ENCODE measurements at regions not wholly inside any gene's neighbourhood (a gene's known extent, or its start where the extent isn't known, plus 50 kb on each side); places are given as distances from the start of the nearest gene placed in this dataset.

- no peak overlapping the region for H3K27ac ChIP-seq
- intact Hi-C loops (cut with DNase I): no loop called here
- H3K36me3 ChIP-seq: no peaks in the 10 kb centered on the region
- no peaks in the 10 kb centered on the region for H3K27me3 ChIP-seq
- H3K4me3 ChIP-seq: no peak overlapping the region
- H3K4me1 ChIP-seq: no peaks in the 10 kb centered on the region
- H3K9me3 ChIP-seq: no peaks in the 10 kb centered on the region
- no peak for DNase-seq (ENCODE audit: extremely low spot score in 2 of 2)
- TF ChIP-seq CTCF (IDR thresholded peaks at IDR 0.05): no peak
- no peak for TF ChIP-seq POLR2A (IDR thresholded peaks at IDR 0.05)
- TF ChIP-seq POLR2AphosphoS5 (IDR thresholded peaks at IDR 0.05; ENCODE audit: insufficient read depth in 1 of 2, low read depth in 1 of 2): no peak
Observed at GRCh38 chr18:78776706-78777285, 202.8 kb upstream of the SALL3 start.

GRCh38 chr18:78777992-78778391 lies 201.6 kb upstream of the SALL3 start:
- Histone ChIP-seq H3K27ac (no peak overlapping the region), H3K4me1 (no peaks in the 10 kb centered on the region), H3K4me3 (no peak overlapping the region), H3K27me3 (no peaks in the 10 kb centered on the region), H3K36me3 (no peaks in the 10 kb centered on the region), H3K9me3 (no peaks in the 10 kb centered on the region)
- TF ChIP-seq POLR2A (IDR thresholded peaks at IDR 0.05) (no peak), CTCF (IDR thresholded peaks at IDR 0.05) (no peak), POLR2AphosphoS5 (IDR thresholded peaks at IDR 0.05; ENCODE audit: insufficient read depth in 1 of 2, low read depth in 1 of 2) (no peak)
- no peak for DNase-seq (ENCODE audit: extremely low spot score in 2 of 2)
- intact Hi-C loops (cut with DNase I): loop anchor here (2.0 kb wide), 1 partner anchor 41 kb away; no protein-coding TSS in a partner anchor

GRCh38 chr18:78778651-78779050 lies 201.0 kb upstream of the SALL3 start:
- Histone ChIP-seq H3K9me3 (no peaks in the 10 kb centered on the region), H3K27ac (no peak overlapping the region), H3K27me3 (no peaks in the 10 kb centered on the region), H3K4me3 (no peak overlapping the region), H3K36me3 (no peaks in the 10 kb centered on the region), H3K4me1 (no peaks in the 10 kb centered on the region)
- intact Hi-C loops (cut with DNase I): loop anchor here (2.0 kb wide), 1 partner anchor 40 kb away; no protein-coding TSS in a partner anchor
- no peak for DNase-seq (ENCODE audit: extremely low spot score in 2 of 2)
- TF ChIP-seq CTCF (IDR thresholded peaks at IDR 0.05): no peak
- no peak for TF ChIP-seq POLR2AphosphoS5 (IDR thresholded peaks at IDR 0.05; ENCODE audit: insufficient read depth in 1 of 2, low read depth in 1 of 2)
- TF ChIP-seq POLR2A (IDR thresholded peaks at IDR 0.05): no peak

- intact Hi-C loops (cut with DNase I): loop anchor here (2.0 kb wide), 1 partner anchor 39 kb away; no protein-coding TSS in a partner anchor
- Histone ChIP-seq H3K4me1 (no peaks in the 10 kb centered on the region), H3K36me3 (no peaks in the 10 kb centered on the region), H3K27ac (no peak overlapping the region), H3K27me3 (no peaks in the 10 kb centered on the region), H3K9me3 (no peaks in the 10 kb centered on the region), H3K4me3 (no peak overlapping the region)
- DNase-seq (ENCODE audit: extremely low spot score in 2 of 2): no peak
- TF ChIP-seq POLR2AphosphoS5 (IDR thresholded peaks at IDR 0.05; ENCODE audit: insufficient read depth in 1 of 2, low read depth in 1 of 2) (no peak), POLR2A (IDR thresholded peaks at IDR 0.05) (no peak), CTCF (IDR thresholded peaks at IDR 0.05) (no peak)
Observed at GRCh38 chr18:78779996-78780718, 199.5 kb upstream of the SALL3 start.

Measured in vagina (tissue), 2 donors.